ENCODE measurements at regions not wholly inside any gene's neighbourhood (a gene's known extent, or its start where the extent isn't known, plus 50 kb on each side); places are given as distances from the start of the nearest gene placed in this dataset.

DNA sequence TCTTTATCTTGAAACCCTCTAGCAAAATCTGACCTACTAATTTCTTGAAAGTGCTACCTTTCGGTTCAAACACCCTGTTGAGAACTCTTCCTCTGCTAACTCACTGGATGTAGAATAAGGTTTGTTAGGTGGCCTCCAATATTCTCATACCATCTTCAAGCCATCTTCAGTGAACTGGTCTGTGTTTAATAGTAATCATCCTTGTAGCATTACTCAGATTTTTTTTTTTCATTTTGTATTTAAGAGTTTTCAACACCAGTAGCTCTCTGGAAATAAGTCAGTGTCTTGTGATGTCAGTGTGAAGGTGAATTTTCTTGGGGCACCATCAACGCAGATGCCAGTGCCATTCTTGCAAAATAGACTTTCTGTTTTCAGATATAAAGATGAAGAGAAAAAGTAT, 140.6 kb upstream of the AHI1 start:
- TF ChIP-seq, protein P1, sequence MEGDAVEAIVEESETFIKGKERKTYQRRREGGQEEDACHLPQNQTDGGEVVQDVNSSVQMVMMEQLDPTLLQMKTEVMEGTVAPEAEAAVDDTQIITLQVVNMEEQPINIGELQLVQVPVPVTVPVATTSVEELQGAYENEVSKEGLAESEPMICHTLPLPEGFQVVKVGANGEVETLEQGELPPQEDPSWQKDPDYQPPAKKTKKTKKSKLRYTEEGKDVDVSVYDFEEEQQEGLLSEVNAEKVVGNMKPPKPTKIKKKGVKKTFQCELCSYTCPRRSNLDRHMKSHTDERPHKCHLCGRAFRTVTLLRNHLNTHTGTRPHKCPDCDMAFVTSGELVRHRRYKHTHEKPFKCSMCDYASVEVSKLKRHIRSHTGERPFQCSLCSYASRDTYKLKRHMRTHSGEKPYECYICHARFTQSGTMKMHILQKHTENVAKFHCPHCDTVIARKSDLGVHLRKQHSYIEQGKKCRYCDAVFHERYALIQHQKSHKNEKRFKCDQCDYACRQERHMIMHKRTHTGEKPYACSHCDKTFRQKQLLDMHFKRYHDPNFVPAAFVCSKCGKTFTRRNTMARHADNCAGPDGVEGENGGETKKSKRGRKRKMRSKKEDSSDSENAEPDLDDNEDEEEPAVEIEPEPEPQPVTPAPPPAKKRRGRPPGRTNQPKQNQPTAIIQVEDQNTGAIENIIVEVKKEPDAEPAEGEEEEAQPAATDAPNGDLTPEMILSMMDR (IDR thresholded peaks at IDR 0.05; ENCODE audit: insufficient read depth, low read length, poor library complexity, severe bottlenecking) = no peak
- no peak for TF ChIP-seq EZH2phosphoT487 (conservative IDR thresholded peaks at IDR 0.05; ENCODE audit: low read length)

Measured in SU-DHL-6 (cell line).